ENCODE measurements at regions not wholly inside any gene's neighbourhood (a gene's known extent, or its start where the extent isn't known, plus 50 kb on each side); places are given as distances from the start of the nearest gene placed in this dataset.

DNA sequence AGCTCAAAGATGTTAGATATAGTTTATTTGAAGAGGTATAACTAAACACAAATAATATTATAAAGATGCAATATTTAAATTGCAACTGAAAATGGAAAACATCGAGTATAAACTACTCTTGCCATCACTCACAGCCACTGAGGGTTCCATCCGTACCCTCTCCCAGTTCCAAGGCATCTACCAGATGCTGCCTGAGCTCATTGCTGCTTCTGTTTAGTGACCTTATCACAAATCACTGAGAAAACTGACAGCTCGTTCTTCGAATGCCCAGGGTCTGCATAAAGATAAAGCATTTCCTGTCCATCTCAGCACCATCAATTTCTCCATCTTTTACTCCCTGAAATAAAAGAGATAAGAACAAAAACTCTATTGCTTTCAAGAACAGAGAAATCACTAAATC lies 391.7 kb upstream of the NWD2 start:
- Histone ChIP-seq H3K27me3 (no peaks in the 10 kb centered on the region), H3K27ac (no peak overlapping the region), H3K4me1 (replicated peaks in 1 of 2) (no peaks in the 10 kb centered on the region), H3K9me3 (replicated peaks in 1 of 3) (no peaks in the 10 kb centered on the region), H3K4me3 (no peak overlapping the region), H3K36me3 (replicated peaks in 1 of 2) (no peaks in the 10 kb centered on the region)
- 48 to 66% (median 50%) methylated on average over 4 of the region's 4 CpGs for WGBS, 4 donors
- no peak for DNase-seq
- no peak for TF ChIP-seq POLR2A (IDR thresholded peaks at IDR 0.05)
- TF ChIP-seq, protein P1, sequence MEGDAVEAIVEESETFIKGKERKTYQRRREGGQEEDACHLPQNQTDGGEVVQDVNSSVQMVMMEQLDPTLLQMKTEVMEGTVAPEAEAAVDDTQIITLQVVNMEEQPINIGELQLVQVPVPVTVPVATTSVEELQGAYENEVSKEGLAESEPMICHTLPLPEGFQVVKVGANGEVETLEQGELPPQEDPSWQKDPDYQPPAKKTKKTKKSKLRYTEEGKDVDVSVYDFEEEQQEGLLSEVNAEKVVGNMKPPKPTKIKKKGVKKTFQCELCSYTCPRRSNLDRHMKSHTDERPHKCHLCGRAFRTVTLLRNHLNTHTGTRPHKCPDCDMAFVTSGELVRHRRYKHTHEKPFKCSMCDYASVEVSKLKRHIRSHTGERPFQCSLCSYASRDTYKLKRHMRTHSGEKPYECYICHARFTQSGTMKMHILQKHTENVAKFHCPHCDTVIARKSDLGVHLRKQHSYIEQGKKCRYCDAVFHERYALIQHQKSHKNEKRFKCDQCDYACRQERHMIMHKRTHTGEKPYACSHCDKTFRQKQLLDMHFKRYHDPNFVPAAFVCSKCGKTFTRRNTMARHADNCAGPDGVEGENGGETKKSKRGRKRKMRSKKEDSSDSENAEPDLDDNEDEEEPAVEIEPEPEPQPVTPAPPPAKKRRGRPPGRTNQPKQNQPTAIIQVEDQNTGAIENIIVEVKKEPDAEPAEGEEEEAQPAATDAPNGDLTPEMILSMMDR (IDR thresholded peaks at IDR 0.05): no peak
- intact Hi-C loops (cut with DNase I): no loop called here

DNA sequence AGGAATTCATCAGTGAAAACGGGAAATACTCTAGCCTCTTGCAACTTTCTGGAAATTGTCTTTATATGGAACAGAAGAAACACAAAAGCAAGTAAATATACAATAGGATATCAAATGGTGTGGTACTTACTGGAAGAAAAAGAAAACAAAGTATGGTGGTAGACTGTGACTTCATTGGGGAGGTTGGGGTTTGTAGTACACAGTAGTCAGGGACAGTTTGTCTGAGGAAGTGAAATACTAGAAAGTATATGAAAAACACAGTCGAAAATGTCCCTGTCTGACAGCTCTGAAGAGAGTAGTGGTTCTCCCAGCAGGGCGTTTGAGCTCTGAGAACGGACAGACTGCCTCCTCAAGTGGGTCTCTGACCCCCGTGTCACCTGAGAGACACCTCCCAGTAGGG lies 390.0 kb upstream of the NWD2 start:
- H3K27ac ChIP-seq: no peak overlapping the region
- no peaks in the 10 kb centered on the region for H3K27me3 ChIP-seq
- no peak for DNase-seq
- no peaks in the 10 kb centered on the region for H3K9me3 ChIP-seq (replicated peaks in 1 of 3)
- no peaks in the 10 kb centered on the region for H3K4me1 ChIP-seq (replicated peaks in 1 of 2)
- H3K4me3 ChIP-seq: no peak overlapping the region
- no peak for TF ChIP-seq POLR2A (IDR thresholded peaks at IDR 0.05)
- H3K36me3 ChIP-seq (replicated peaks in 1 of 2): no peaks in the 10 kb centered on the region
- intact Hi-C loops (cut with DNase I): no loop called here
- WGBS, 4 donors: 70 to 79% (median 75%) methylated on average over 5 of the region's 5 CpGs

DNA sequence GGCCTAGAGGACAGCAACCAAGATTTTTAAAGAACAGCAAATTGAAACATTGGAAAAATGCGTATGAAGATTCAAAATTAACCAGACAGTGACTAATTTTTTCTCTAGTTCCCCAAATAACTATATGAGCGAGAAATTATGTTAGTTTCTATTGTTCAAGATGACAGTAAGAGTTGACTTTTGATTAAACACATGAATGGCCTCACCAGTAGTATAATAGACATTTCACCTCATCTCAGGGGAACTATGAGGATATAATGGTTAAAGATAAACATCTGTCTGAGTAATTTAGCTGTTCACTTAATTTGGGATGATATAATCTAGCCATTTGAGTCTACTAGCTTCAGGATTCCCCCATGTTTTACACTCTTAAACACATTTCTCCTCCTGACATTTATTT lies 380.9 kb upstream of the NWD2 start:
- no peaks in the 10 kb centered on the region for H3K36me3 ChIP-seq (replicated peaks in 1 of 2)
- 85 to 90% (median 87%) methylated on average over 2 of the region's 2 CpGs for WGBS, 4 donors
- intact Hi-C loops (cut with DNase I): no loop called here
- no peaks in the 10 kb centered on the region for H3K4me1 ChIP-seq (replicated peaks in 1 of 2)
- no peak overlapping the region for H3K4me3 ChIP-seq
- no peak for DNase-seq
- TF ChIP-seq, protein P1 (IDR thresholded peaks at IDR 0.05): no peak
- no peak for TF ChIP-seq POLR2A (IDR thresholded peaks at IDR 0.05)
- no peaks in the 10 kb centered on the region for H3K9me3 ChIP-seq (replicated peaks in 1 of 3)
- no peak overlapping the region for H3K27ac ChIP-seq
- no peaks in the 10 kb centered on the region for H3K27me3 ChIP-seq

DNA sequence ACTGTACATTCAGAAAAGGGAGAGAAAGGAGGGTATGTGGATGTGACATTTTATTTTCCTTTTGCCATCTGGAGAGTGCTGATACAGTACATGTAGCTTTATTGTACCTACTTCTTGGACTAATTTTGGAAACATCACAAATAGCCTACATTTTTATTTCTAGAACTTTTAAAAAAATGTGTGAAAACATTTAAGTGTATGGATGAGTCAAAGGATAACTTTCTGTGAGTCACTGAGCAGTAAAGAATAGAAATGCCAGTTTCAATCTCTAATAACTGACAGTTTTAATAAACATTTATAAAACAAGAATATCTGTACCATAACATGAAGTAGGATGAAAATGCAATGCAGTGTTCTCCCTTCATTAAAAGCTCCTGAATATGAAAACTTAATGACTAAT lies 374.4 kb upstream of the NWD2 start:
- Histone ChIP-seq H3K4me3 (no peak overlapping the region), H3K4me1 (replicated peaks in 1 of 2) (no peaks in the 10 kb centered on the region), H3K27me3 (no peaks in the 10 kb centered on the region), H3K9me3 (replicated peaks in 1 of 3) (no peaks in the 10 kb centered on the region), H3K27ac (no peak overlapping the region), H3K36me3 (replicated peaks in 1 of 2) (no peaks in the 10 kb centered on the region)
- no peak for TF ChIP-seq POLR2A (IDR thresholded peaks at IDR 0.05)
- TF ChIP-seq, protein P1 (IDR thresholded peaks at IDR 0.05): no peak
- no peak for DNase-seq
- intact Hi-C loops (cut with DNase I): no loop called here

DNA sequence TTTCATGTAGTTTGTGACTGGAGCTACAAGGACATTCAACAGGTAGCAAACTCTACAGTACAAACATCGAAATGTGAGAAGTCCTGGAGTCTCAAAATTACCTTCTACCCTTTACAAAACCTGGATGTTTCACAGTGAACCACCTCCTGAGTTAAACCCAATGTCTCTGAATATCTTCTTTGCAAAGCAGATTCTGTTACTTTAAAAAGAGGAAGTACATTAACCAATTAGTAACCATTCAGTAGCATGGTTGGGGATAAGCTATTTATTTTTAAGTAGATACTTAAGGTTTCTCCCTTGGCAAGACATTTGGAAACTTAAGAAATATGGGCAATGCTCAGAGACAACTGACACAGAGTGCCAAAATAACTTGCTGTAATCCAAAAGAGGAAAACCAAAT lies 371.9 kb upstream of the NWD2 start:
- WGBS, 4 donors: 73 to 93% (median 87%) methylated on average over 1 of the region's 1 CpG
- no peak for DNase-seq

More for the DNA sequence above, 371.9 kb upstream of the NWD2 start:
- Histone ChIP-seq H3K4me3 (no peak overlapping the region), H3K4me1 (replicated peaks in 1 of 2) (no peaks in the 10 kb centered on the region), H3K27me3 (no peaks in the 10 kb centered on the region), H3K9me3 (replicated peaks in 1 of 3) (no peaks in the 10 kb centered on the region), H3K36me3 (replicated peaks in 1 of 2) (no peaks in the 10 kb centered on the region), H3K27ac (no peak overlapping the region)
- no peak for TF ChIP-seq POLR2A (IDR thresholded peaks at IDR 0.05)
- TF ChIP-seq, protein P1 (IDR thresholded peaks at IDR 0.05): no peak
- intact Hi-C loops (cut with DNase I): no loop called here
